NCI-H460 (cell line): ENCODE measurements at regions not wholly inside any gene's neighbourhood (a gene's known extent, or its start where the extent isn't known, plus 50 kb on each side); places are given as distances from the start of the nearest gene placed in this dataset.
"Not testable (repeated sequence)": the region's sequence is repeated elsewhere in the genome, so short reads cannot be mapped to it uniquely, and the experiment has no call there.

Experiments used
- DNase-seq: peaks from one replicate; pipeline ENCODE4 v3.0.0-alpha.2; 2016; ENCODE audit warnings: low read depth; ENCODE audit errors: extremely low read depth

- no peak for DNase-seq
Measured at GRCh38 chr2:77720115-77720514, 197.9 kb upstream of the LRRTM4 start.

- DNase-seq: no peak
Measured at GRCh38 chr2:77721593-77721992, 199.4 kb upstream of the LRRTM4 start.

GRCh38 chr2:77725045-77725444 is 202.9 kb upstream of the LRRTM4 start:
- DNase-seq: no peak

GRCh38 chr2:77734662-77735340 is 212.6 kb upstream of the LRRTM4 start:
- not testable (repeated sequence) for DNase-seq

- no peak for DNase-seq
Measured at GRCh38 chr2:77737236-77737635, 215.1 kb upstream of the LRRTM4 start.

- no peak for DNase-seq
Measured at GRCh38 chr2:77746780-77747179, 224.6 kb upstream of the LRRTM4 start.

- DNase-seq: not testable (repeated sequence)
Measured at GRCh38 chr2:77753710-77754345, 231.7 kb upstream of the LRRTM4 start.

GRCh38 chr2:77767388-77768076 is 245.4 kb upstream of the LRRTM4 start:
- no peak for DNase-seq

GRCh38 chr2:77768508-77768907 is 246.3 kb upstream of the LRRTM4 start:
- no peak for DNase-seq

- DNase-seq: no peak
Measured at GRCh38 chr2:77778917-77779316, 256.7 kb upstream of the LRRTM4 start.

- not testable (repeated sequence) for DNase-seq
Measured at GRCh38 chr2:77793500-77793899, 271.3 kb upstream of the LRRTM4 start.

- DNase-seq: no peak
Measured at GRCh38 chr2:77796397-77796796, 274.2 kb upstream of the LRRTM4 start.

- no peak for DNase-seq
Measured at GRCh38 chr2:77797088-77797487, 274.9 kb upstream of the LRRTM4 start.

GRCh38 chr2:77800410-77800809 is 278.2 kb upstream of the LRRTM4 start:
- DNase-seq: no peak

GRCh38 chr2:77807531-77808215 is 285.5 kb upstream of the LRRTM4 start:
- no peak for DNase-seq

GRCh38 chr2:77808599-77808998 is 286.4 kb upstream of the LRRTM4 start:
- DNase-seq: no peak

- no peak for DNase-seq
Measured at GRCh38 chr2:77813599-77813998, 291.4 kb upstream of the LRRTM4 start.

- no peak for DNase-seq
Measured at GRCh38 chr2:77816618-77817017, 294.4 kb upstream of the LRRTM4 start.

GRCh38 chr2:77818186-77818585 is 296.0 kb upstream of the LRRTM4 start:
- DNase-seq: no peak

- no peak for DNase-seq
Measured at GRCh38 chr2:77823028-77823427, 300.9 kb upstream of the LRRTM4 start.

GRCh38 chr2:77831060-77831459 is 308.9 kb upstream of the LRRTM4 start:
- no peak for DNase-seq
